ENCODE measurements at regions not wholly inside any gene's neighbourhood (a gene's known extent, or its start where the extent isn't known, plus 50 kb on each side); places are given as distances from the start of the nearest gene placed in this dataset.

GRCh38 chr2:20148426-20148922 is 76.5 kb downstream of the SDC1 start:
- TF ChIP-seq CTCF (IDR thresholded peaks at IDR 0.05; ENCODE audit: low read length) (no peak), EZH2phosphoT487 (IDR thresholded peaks at IDR 0.05; ENCODE audit: low read length) (no peak)
